C4-2B (cell line): ENCODE measurements at regions not wholly inside any gene's neighbourhood (a gene's known extent, or its start where the extent isn't known, plus 50 kb on each side); places are given as distances from the start of the nearest gene placed in this dataset.

Experiments used
- H3K27ac ChIP-seq: fragments of 450-650 bp; 2 replicates; pipeline ENCODE4 v1.5.1; 2017
- CTCF ChIP-seq: fragments of 450-650 bp; conservative IDR thresholded peaks from 2 replicates; pipeline ENCODE4 v1.5.1; 2017; ENCODE audit warnings: mild to moderate bottlenecking
- ZFX ChIP-seq: fragments of 450-650 bp; IDR thresholded peaks from 2 replicates; pipeline ENCODE4 v1.6.1; 2017

- TF ChIP-seq ZFX: no peak
- no peak for TF ChIP-seq CTCF
- H3K27ac ChIP-seq: no peak overlapping the region
Measured at GRCh38 chr7:23918286-23918685, 208.3 kb downstream of the STK31 start.

- TF ChIP-seq ZFX (no peak), CTCF (no peak)
- no peak overlapping the region for H3K27ac ChIP-seq
Measured at GRCh38 chr7:23918856-23919255, 208.8 kb downstream of the STK31 start.

- H3K27ac ChIP-seq: no peak overlapping the region
- TF ChIP-seq CTCF (no peak), ZFX (no peak)
Measured at GRCh38 chr7:23925088-23925487, 215.1 kb downstream of the STK31 start.

- TF ChIP-seq CTCF (no peak), ZFX (no peak)
- no peak overlapping the region for H3K27ac ChIP-seq
Measured at GRCh38 chr7:23927709-23928417, 217.8 kb downstream of the STK31 start.

GRCh38 chr7:23928418-23928775 is 218.4 kb downstream of the STK31 start:
- TF ChIP-seq ZFX (no peak), CTCF (no peak)
- H3K27ac ChIP-seq: no peak overlapping the region

- no peak overlapping the region for H3K27ac ChIP-seq
- TF ChIP-seq CTCF (no peak), ZFX (no peak)
Measured at GRCh38 chr7:23930312-23930711, 220.3 kb downstream of the STK31 start.

GRCh38 chr7:23931633-23932032 is 221.6 kb downstream of the STK31 start:
- no peak for TF ChIP-seq ZFX
- no peak for TF ChIP-seq CTCF
- no peak overlapping the region for H3K27ac ChIP-seq
